Spinal cord (tissue), 9 donors: ENCODE measurements at regions not wholly inside any gene's neighbourhood (a gene's known extent, or its start where the extent isn't known, plus 50 kb on each side); places are given as distances from the start of the nearest gene placed in this dataset.

Experiments used
- DNase-seq, 6 donors: peaks; one replicate each; pipeline versions ENCODE4 v3.0.0 to v3.0.0-alpha.2; 2013 to 2015; ENCODE audit warnings: low spot score in 6 of 6, low read depth in 4 of 6
- H3K27ac ChIP-seq: one replicate; pipeline ENCODE4 v1.5.1; 2013; ENCODE audit warnings: low read depth, low read length, control low read depth
- H3K27me3 ChIP-seq: one replicate; pipeline ENCODE4 v1.6.1; 2013; ENCODE audit warnings: low read length; ENCODE audit not compliant: control insufficient read depth, insufficient read depth
- H3K36me3 ChIP-seq: one replicate; pipeline ENCODE4 v1.6.1; 2013; ENCODE audit warnings: low read length; ENCODE audit not compliant: control insufficient read depth, insufficient read depth
- H3K4me1 ChIP-seq: one replicate; pipeline ENCODE4 v1.6.1; 2013; ENCODE audit warnings: low read length; ENCODE audit not compliant: control insufficient read depth, insufficient read depth
- H3K4me3 ChIP-seq: one replicate; pipeline ENCODE4 v1.5.1; 2013; ENCODE audit warnings: low read depth, low read length, control low read depth
- H3K9me3 ChIP-seq: one replicate; pipeline ENCODE4 v1.6.1; 2013; ENCODE audit warnings: low read length; ENCODE audit not compliant: control insufficient read depth, insufficient read depth
- WGBS: methylation state at CpG from one replicate; pipeline ENCODE4 v1.1.5; 2013; ENCODE audit warnings: missing lambda C conversion rate; ENCODE audit not compliant: insufficient coverage; 5-methylcytosine and 5-hydroxymethylcytosine counted together
- donor health status: healthy.

DNA sequence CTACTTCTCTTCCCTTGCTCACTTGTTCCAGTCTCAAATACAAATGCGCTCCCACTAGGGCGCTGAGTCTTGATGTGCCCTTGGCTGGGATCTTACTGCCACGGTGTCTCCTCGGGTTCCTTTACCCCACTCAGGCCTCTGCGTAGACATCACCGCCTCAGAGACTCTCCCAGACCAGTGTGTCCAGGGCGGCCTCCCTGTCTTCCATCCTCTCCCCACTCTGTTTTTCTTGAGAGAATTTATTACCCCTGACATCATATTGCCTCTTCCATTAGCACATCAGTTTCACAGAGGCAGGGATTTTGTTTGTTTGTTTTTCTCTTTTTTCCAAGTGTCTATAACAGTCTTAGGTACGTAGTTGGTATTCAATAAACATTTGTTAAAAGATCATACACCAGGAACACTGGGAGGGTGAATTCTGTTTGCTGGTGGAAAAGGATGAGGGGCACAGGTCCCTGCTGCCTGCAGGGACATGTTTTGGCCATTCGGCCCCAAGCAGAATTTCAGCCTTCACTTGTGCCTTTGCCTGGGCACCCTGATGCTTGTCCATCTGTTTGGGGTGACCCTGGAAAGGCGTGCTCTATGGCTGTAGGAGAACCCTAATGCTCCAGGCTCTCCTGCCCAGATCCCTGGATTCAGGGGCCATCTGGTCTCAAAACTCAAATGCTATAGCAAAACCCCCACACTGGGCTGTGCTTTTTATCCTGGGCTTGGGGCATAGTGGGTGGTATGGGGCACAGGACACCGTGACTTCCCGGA is 55.0 kb downstream of the RPL37A start:
- peaks cover 30% of the 10 kb centered on the region for H3K4me1 ChIP-seq
- no peak overlapping the region for H3K27ac ChIP-seq
- H3K27me3 ChIP-seq, result no peaks in the 10 kb centered on the region
- no peak for DNase-seq
- H3K9me3 ChIP-seq, result no peaks in the 10 kb centered on the region
- H3K36me3 ChIP-seq, result no peaks in the 10 kb centered on the region
- no peak overlapping the region for H3K4me3 ChIP-seq
- WGBS, result 87% methylated on average over 6 of the region's 12 CpGs

DNA sequence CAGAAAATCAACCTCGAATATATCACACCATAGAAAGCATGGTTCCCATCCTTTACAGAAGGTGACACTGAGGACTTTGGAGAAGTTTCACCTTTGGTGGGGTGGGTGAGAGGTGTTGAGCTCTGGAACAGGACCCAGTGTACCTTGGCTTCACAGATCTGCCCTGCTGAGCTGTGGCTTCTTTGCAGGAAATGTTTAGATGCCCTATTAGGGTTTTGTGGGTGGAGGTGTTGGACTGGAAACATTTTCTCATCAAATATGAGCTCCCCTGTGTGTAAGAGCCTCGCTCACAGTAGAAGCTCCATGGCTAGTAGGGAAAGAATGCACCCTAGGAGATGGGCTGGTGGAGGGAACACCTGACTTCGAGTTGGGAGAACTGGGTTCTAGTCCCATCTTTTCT is 55.6 kb downstream of the RPL37A start:
- H3K4me1 ChIP-seq, result peaks cover 30% of the 10 kb centered on the region
- H3K36me3 ChIP-seq, result no peaks in the 10 kb centered on the region
- H3K27me3 ChIP-seq, result no peaks in the 10 kb centered on the region
- no peaks in the 10 kb centered on the region for H3K9me3 ChIP-seq
- no peak for DNase-seq
- no CpG with 5 or more reads among the region's 3 CpGs for WGBS
- no peak overlapping the region for H3K4me3 ChIP-seq
- H3K27ac ChIP-seq, result no peak overlapping the region

DNA sequence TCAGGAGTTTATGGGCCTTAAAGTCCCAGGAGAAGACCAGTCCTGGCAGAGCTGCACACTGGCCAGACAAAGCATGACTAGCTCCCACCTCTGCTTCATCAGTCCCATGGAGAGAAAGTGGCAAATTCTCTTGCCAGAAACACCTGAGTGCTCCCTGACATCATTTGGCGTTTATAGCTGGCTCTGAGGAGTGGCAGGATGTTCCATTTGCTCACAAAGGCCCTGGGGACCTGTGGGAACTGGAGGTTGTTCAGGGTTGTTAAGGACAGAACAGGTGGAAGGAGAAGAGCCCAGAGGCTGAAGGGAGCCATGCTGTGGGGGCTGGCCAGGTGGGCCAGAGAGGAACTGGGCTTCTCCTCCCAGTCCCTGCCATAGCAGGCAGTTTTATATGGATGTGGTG is 56.1 kb downstream of the RPL37A start:
- WGBS, result 53% methylated on average over 1 of the region's 1 CpG
- no peaks in the 10 kb centered on the region for H3K27me3 ChIP-seq
- no peaks in the 10 kb centered on the region for H3K9me3 ChIP-seq
- DNase-seq, result no peak
- H3K27ac ChIP-seq, result no peak overlapping the region
- peaks cover 30% of the 10 kb centered on the region for H3K4me1 ChIP-seq
- H3K36me3 ChIP-seq, result no peaks in the 10 kb centered on the region
- H3K4me3 ChIP-seq, result no peak overlapping the region

DNA sequence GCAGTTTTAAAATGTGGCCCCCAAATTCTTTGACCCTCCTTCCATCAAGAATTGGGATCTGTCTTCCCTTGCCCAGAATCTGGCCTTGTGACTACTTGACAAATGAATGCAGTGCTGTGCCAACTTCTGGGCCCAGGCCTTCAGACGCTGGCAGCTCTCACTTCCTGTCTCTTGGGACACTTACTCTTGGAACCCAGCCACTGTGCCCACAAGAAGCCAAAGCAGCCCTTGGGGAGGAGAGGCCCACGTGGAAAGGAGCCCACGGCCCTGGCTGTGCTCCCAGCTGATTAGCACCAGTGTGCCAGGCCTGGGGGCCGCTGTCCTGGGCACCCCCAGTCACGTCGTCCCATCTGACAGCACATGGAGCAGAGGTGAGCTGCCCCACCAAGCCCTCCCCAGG is 56.6 kb downstream of the RPL37A start:
- peak in 5 of 6 donors; percentile 59 to 94 (median 78) for DNase-seq

DNA sequence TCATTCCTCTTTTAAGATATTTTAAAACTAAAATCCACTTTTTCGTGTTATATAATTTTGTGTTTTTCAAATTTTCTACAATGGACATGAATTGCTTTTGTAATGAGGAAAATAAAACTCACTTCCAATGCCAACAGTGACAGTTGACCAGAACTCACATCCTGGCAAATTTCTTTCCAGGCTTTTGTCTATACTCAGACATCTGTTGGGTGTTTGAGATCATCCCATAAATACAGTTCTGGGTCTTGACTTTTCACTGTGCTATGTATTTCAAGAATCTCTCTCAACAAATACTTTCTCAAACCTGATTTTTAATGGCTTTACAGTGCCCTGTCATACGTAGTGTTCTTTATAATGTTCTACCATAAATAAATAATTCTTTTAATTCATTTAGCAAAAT is 57.6 kb downstream of the RPL37A start:
- no peaks in the 10 kb centered on the region for H3K9me3 ChIP-seq
- H3K4me1 ChIP-seq, result peaks cover 30% of the 10 kb centered on the region
- DNase-seq, result no peak
- WGBS, result no CpG with 5 or more reads among the region's 2 CpGs
- no peaks in the 10 kb centered on the region for H3K27me3 ChIP-seq
- no peak overlapping the region for H3K27ac ChIP-seq
- no peaks in the 10 kb centered on the region for H3K36me3 ChIP-seq
- no peak overlapping the region for H3K4me3 ChIP-seq

More for the DNA sequence above, 56.6 kb downstream of the RPL37A start:
- H3K36me3 ChIP-seq, result no peaks in the 10 kb centered on the region
- H3K4me3 ChIP-seq, result no peak overlapping the region
- no peaks in the 10 kb centered on the region for H3K9me3 ChIP-seq
- no peak overlapping the region for H3K27ac ChIP-seq
- H3K27me3 ChIP-seq, result no peaks in the 10 kb centered on the region
- WGBS, result 14% methylated on average over 6 of the region's 6 CpGs
- H3K4me1 ChIP-seq, result peaks cover 30% of the 10 kb centered on the region

DNA sequence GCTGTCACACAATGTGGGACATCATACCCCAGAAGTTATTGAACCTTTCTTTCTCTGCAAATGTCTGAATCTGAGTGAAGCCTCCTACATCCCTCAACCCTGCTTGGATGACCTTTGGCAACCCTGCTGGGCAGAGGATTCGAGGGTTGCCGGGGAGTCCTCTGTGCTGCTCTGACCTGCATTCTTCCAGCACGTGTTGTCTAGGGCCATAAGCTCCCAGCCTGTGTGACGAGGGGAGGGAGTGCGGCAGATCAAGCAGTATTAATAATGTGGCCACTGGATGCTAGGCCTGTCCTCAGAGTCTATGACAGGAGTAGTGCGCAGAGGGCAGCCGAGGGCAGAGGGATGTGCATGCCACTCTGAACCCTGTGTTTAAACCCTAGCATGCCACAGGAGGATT is 58.8 kb downstream of the RPL37A start:
- H3K4me3 ChIP-seq, result no peak overlapping the region
- no peaks in the 10 kb centered on the region for H3K9me3 ChIP-seq
- no peaks in the 10 kb centered on the region for H3K36me3 ChIP-seq
- H3K4me1 ChIP-seq, result peaks cover 30% of the 10 kb centered on the region
- DNase-seq, result no peak
- no peaks in the 10 kb centered on the region for H3K27me3 ChIP-seq
- 23% methylated on average over 7 of the region's 7 CpGs for WGBS
- H3K27ac ChIP-seq, result no peak overlapping the region

DNA sequence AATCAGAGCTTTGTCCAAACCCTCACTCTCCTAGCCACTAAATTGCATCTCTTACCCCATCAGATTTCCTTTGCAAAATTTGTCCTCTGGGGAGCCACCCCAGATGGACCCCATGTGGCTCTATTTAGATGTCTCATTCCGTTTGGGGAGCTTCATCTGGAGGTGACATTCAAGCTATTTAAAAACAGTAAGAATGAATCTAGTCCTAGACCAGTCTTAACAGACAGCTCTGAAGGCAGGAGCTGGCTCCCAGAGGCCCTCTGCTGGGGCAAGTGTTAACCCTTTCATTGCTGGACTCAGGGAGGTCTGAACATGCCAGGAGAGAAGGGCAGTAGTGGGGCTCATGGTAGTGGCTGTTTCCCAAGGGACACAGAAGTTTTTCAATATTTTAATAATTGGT is 59.2 kb downstream of the RPL37A start:
- no peak overlapping the region for H3K27ac ChIP-seq
- DNase-seq, result no peak
- no peaks in the 10 kb centered on the region for H3K9me3 ChIP-seq
- no peak overlapping the region for H3K4me3 ChIP-seq
- peaks cover 31% of the 10 kb centered on the region for H3K4me1 ChIP-seq
- no CpG with 5 or more reads among the region's 1 CpG for WGBS
- H3K27me3 ChIP-seq, result no peaks in the 10 kb centered on the region
- H3K36me3 ChIP-seq, result no peaks in the 10 kb centered on the region

DNA sequence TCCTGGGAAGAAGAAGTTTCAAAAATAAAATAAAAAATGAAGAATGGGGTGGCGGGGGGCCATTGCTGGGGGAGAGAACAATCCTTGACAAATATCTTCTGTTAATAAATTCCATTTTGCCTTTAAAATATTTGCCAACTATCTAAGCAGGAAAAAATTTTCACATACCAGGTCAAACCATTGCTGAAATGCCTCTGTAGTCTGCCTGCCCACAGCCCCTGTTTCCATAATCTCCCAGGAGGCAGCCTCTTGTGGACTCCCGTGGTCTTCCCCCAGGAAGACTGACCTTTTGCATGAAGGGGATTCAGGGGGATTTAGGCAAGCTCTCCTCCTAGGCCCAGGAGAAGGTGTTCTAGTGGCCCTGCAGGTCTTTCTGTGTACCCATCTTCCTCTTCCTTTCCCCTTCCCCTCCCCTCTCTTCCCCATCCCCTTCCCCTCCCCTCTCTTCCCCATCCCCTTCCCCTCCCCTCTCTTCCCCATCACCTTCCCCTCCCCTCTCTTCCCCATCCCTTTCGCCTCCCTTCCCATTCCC is 61.0 kb downstream of the RPL37A start:
- Histone ChIP-seq H3K27ac (no peak overlapping the region), H3K9me3 (no peaks in the 10 kb centered on the region), H3K27me3 (no peaks in the 10 kb centered on the region), H3K4me3 (no peak overlapping the region), H3K4me1 (peaks cover 23% of the 10 kb centered on the region), H3K36me3 (no peaks in the 10 kb centered on the region)
- no CpG with 5 or more reads among the region's 3 CpGs for WGBS
- no peak for DNase-seq

DNA sequence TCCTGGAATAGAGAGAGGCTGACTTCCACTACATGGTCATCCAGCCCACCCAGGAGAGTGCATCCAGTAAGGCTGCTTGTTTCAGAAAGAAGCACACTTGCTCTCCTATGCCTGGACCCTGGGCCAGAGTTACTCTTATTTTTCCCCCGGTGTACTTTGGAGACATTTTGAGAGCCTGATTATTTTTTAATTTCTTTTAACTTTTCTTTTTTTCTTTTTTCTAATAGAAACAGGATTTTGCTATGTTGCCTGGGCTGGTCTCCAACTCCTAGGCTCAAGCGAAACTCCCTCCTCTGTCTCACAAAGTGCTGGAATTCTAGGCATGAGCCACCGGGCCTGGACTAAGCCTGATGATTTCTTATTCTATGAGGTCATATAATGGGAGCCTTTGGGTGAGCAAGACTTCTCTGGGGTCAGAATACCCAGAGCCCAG is 62.2 kb downstream of the RPL37A start:
- DNase-seq, result peak in 1 of 6 donors; percentile 60
- Histone ChIP-seq H3K27ac (peak overlapping the region; percentile 44), H3K4me1 (peaks cover 14% of the 10 kb centered on the region), H3K27me3 (no peaks in the 10 kb centered on the region), H3K4me3 (no peak overlapping the region), H3K9me3 (no peaks in the 10 kb centered on the region), H3K36me3 (no peaks in the 10 kb centered on the region)
- no CpG with 5 or more reads among the region's 3 CpGs for WGBS
